Transverse colon (tissue), 4 donors: ENCODE measurements at regions not wholly inside any gene's neighbourhood (a gene's known extent, or its start where the extent isn't known, plus 50 kb on each side); places are given as distances from the start of the nearest gene placed in this dataset.

Experiments used
- DNase-seq: peaks from one replicate; pipeline ENCODE4 v3.0.0-alpha.2; 2019
- H3K27ac ChIP-seq, 4 donors: fragments of 200-600 bp; sonication (generic); 2 replicates each; pipeline ENCODE4 v1.5.1; 2016 to 2018; ENCODE audit warnings: inconsistent platforms in 4 of 4
- H3K27me3 ChIP-seq: fragments of 200-600 bp; sonication (generic); 2 replicates; pipeline ENCODE4 v1.5.1; 2017; ENCODE audit warnings: inconsistent platforms
- H3K36me3 ChIP-seq, 4 donors: fragments of 200-600 bp; sonication (generic); 2 replicates each; pipeline ENCODE4 v1.5.1; 2017 to 2019; ENCODE audit warnings: inconsistent platforms in 4 of 4
- H3K4me1 ChIP-seq, 4 donors: fragments of 200-600 bp; sonication (generic); 2 replicates each; pipeline ENCODE4 v1.5.1; 2017 to 2020; ENCODE audit warnings: inconsistent platforms in 4 of 4
- H3K4me3 ChIP-seq, 4 donors: fragments of 200-600 bp; sonication (generic); 1 replicate in 1 of 4; 2 replicates in 3 of 4; pipeline versions ENCODE4 v1.5.1 to v1.6.1; 2017 to 2019; ENCODE audit warnings: inconsistent platforms in 4 of 4
- H3K9me3 ChIP-seq, 2 donors: fragments of 200-600 bp; sonication (generic); 2 replicates each; pipeline ENCODE4 v1.5.1; 2017 to 2019; ENCODE audit warnings: inconsistent platforms in 2 of 2
- EP300 ChIP-seq: sonication (generic); formaldehyde crosslinking; IDR thresholded peaks from one replicate; pipeline ENCODE4 v1.6.1; 2017; ENCODE audit warnings: antibody characterized with exemption, low read depth
- POLR2A ChIP-seq: fragments of 450-650 bp; IDR thresholded peaks from one replicate; pipeline ENCODE4 v1.6.1; 2016; ENCODE audit warnings: antibody characterized with exemption, mild to moderate bottlenecking, moderate library complexity
- POLR2AphosphoS5 ChIP-seq, 3 donors: sonication (generic); formaldehyde crosslinking; IDR thresholded peaks; one replicate each; pipeline ENCODE4 v1.6.1; 2016; ENCODE audit warnings: antibody characterized with exemption in 3 of 3
- WGBS, 2 donors: methylation state at CpG; one replicate each; pipeline ENCODE4 v1.1.5; 2018; ENCODE audit warnings: low coverage in 1 of 2; 5-methylcytosine and 5-hydroxymethylcytosine counted together
- in situ Hi-C, 4 donors: fragments of 200-750 bp; cut with MboI; loops; one replicate each; pipeline versions ENCODE4 v1.15.0 to v1.15.1; 2017; ENCODE audit warnings: low sequenced_read_pairs in 3 of 4, low pct_ligation_motif_present in 1 of 4, low pct_unique_long_range_greater_than_20kb in 1 of 4
- intact Hi-C: fragments of 100-400 bp; cut with DNase I; formaldehyde crosslinking; loops from one replicate; pipeline ENCODE4 v1.15.1; 2023; ENCODE audit warnings: low total_unique reads
- TF ChIP-seq, protein P1 (sequence below), 5 experiments: fragments of 200-600 bp in 3 of 5; fragments of 450-650 bp in 2 of 5; sonication (generic) in 3 of 5; IDR thresholded peaks; 1 replicate in 2 of 5; 2 replicates in 3 of 5; pipeline ENCODE4 v1.5.1; 2016 to 2017; ENCODE audit warnings: antibody characterized with exemption in 5 of 5, inconsistent platforms in 3 of 5, mild to moderate bottlenecking in 2 of 5, moderate library complexity in 1 of 5

GRCh38 chr3:176399193-176399592 is 798.1 kb downstream of the TBL1XR1 start:
- intact Hi-C loops (no loop called here), in situ Hi-C loops (no loop called here)
- no peak for DNase-seq
- H3K36me3 ChIP-seq, result no peaks in the 10 kb centered on the region
- TF ChIP-seq POLR2AphosphoS5 (IDR thresholded peaks at IDR 0.05) (no peak), POLR2A (no peak), EP300 (no peak)
- TF ChIP-seq, protein P1, sequence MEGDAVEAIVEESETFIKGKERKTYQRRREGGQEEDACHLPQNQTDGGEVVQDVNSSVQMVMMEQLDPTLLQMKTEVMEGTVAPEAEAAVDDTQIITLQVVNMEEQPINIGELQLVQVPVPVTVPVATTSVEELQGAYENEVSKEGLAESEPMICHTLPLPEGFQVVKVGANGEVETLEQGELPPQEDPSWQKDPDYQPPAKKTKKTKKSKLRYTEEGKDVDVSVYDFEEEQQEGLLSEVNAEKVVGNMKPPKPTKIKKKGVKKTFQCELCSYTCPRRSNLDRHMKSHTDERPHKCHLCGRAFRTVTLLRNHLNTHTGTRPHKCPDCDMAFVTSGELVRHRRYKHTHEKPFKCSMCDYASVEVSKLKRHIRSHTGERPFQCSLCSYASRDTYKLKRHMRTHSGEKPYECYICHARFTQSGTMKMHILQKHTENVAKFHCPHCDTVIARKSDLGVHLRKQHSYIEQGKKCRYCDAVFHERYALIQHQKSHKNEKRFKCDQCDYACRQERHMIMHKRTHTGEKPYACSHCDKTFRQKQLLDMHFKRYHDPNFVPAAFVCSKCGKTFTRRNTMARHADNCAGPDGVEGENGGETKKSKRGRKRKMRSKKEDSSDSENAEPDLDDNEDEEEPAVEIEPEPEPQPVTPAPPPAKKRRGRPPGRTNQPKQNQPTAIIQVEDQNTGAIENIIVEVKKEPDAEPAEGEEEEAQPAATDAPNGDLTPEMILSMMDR (IDR thresholded peaks at IDR 0.05), result no peak
- no peaks in the 10 kb centered on the region for H3K27me3 ChIP-seq
- no peak overlapping the region for H3K4me3 ChIP-seq
- no peak overlapping the region for H3K27ac ChIP-seq
- WGBS, 2 donors, result 67 to 72% methylated on average over 1 to 2 of the region's 2 CpGs
- no peaks in the 10 kb centered on the region for H3K9me3 ChIP-seq
- no peaks in the 10 kb centered on the region for H3K4me1 ChIP-seq

DNA sequence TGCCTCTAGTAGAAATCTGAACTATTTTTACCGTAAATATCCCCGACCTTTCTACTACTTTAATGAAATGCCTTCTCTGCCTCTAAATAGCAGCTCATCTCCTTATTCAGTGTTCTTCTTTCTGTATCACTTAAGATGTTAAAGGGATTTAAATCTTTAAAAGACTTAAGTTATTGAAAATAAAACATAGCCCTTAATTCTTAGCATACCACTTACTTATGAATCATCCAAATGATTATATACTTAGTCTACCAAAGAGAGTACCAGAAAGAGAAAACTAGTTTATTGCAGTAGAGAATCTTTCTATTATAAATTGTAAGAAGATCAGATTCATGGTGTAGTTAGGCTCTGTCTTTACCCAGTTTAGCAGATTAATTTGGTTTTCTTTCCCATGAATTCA is 802.0 kb downstream of the TBL1XR1 start:
- WGBS, 2 donors, result 85 to 87% methylated on average over 2 of the region's 2 CpGs
- in situ Hi-C loops, result no loop called here

GRCh38 chr3:176378789-176379188 is 818.5 kb downstream of the TBL1XR1 start:
- in situ Hi-C loops, result no loop called here

More for the DNA sequence above, 802.0 kb downstream of the TBL1XR1 start:
- no peak for TF ChIP-seq EP300
- TF ChIP-seq, protein P1 (IDR thresholded peaks at IDR 0.05), result no peak
- no peak for TF ChIP-seq POLR2A
- TF ChIP-seq POLR2AphosphoS5 (IDR thresholded peaks at IDR 0.05), result no peak
- Histone ChIP-seq H3K36me3 (no peaks in the 10 kb centered on the region), H3K9me3 (no peaks in the 10 kb centered on the region), H3K4me1 (no peaks in the 10 kb centered on the region), H3K27me3 (no peaks in the 10 kb centered on the region), H3K4me3 (no peak overlapping the region), H3K27ac (no peak overlapping the region)
- intact Hi-C loops, result no loop called here
- no peak for DNase-seq

GRCh38 chr3:176376531-176376930 is 820.8 kb downstream of the TBL1XR1 start:
- in situ Hi-C loops, result no loop called here
- TF ChIP-seq POLR2AphosphoS5 (IDR thresholded peaks at IDR 0.05), result no peak
- TF ChIP-seq POLR2A, result no peak
- TF ChIP-seq EP300, result no peak
- TF ChIP-seq, protein P1 (IDR thresholded peaks at IDR 0.05), result no peak
- H3K4me3 ChIP-seq, result no peak overlapping the region
- intact Hi-C loops, result no loop called here
- H3K27me3 ChIP-seq, result no peaks in the 10 kb centered on the region
- H3K4me1 ChIP-seq, result no peaks in the 10 kb centered on the region
- H3K9me3 ChIP-seq, result no peaks in the 10 kb centered on the region
- H3K27ac ChIP-seq, result no peak overlapping the region
- no peaks in the 10 kb centered on the region for H3K36me3 ChIP-seq
- no peak for DNase-seq

More at GRCh38 chr3:176378789-176379188, 818.5 kb downstream of the TBL1XR1 start:
- intact Hi-C loops, result no loop called here
- 39 to 55% methylated on average over 2 of the region's 2 CpGs for WGBS, 2 donors
- TF ChIP-seq POLR2AphosphoS5 (IDR thresholded peaks at IDR 0.05), result no peak
- no peak for TF ChIP-seq EP300
- TF ChIP-seq, protein P1 (IDR thresholded peaks at IDR 0.05), result no peak
- TF ChIP-seq POLR2A, result no peak
- Histone ChIP-seq H3K36me3 (no peaks in the 10 kb centered on the region), H3K4me1 (no peaks in the 10 kb centered on the region), H3K4me3 (no peak overlapping the region), H3K9me3 (no peaks in the 10 kb centered on the region), H3K27me3 (no peaks in the 10 kb centered on the region), H3K27ac (no peak overlapping the region)
- DNase-seq, result no peak
